Adrenal gland (tissue), 5 donors: ENCODE measurements at regions not wholly inside any gene's neighbourhood (a gene's known extent, or its start where the extent isn't known, plus 50 kb on each side); places are given as distances from the start of the nearest gene placed in this dataset.
A peak's percentile ranks its signal among the peaks of the same experiment; 100 is the strongest.

Source experiments
- POLR2A ChIP-seq, 2 donors: fragments of 450-650 bp; IDR thresholded peaks; one replicate each; pipeline ENCODE4 v1.6.1; 2017; ENCODE audit warnings: antibody characterized with exemption in 2 of 2, mild to moderate bottlenecking in 2 of 2, moderate library complexity in 1 of 2
- TF ChIP-seq, protein P1 (sequence below), 6 experiments: fragments of 450-650 bp in 4 of 6; fragments of 200-600 bp in 2 of 6; sonication (generic) in 1 of 6; IDR thresholded peaks; 1 replicate in 5 of 6; 2 replicates in 1 of 6; pipeline versions ENCODE4 v1.5.1 to v1.8.0; 2016 to 2021; ENCODE audit warnings: antibody characterized with exemption in 6 of 6, mild to moderate bottlenecking in 2 of 6, moderate library complexity in 1 of 6
- donor health status: DM: no; HTN: no; CAD: no.

DNA sequence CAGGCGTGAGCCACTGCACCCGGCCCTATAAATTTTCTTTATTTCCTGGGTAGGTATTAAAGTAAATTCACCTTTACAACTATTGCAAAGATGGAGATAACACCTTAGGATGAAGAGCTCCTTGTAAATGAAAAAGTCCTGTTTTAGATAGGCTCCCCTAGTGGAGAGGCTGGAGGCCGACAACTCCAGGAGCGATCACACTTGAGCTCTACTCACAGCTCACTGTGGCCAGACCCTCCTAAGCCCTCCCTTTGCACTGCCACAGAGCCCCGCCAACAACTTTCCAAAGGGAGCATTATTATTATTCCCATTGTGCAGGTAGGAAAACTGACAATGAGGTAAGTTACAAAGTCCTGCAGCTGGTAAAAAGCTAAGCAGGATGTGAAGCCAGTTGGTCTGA is 139.1 kb upstream of the ERCC6L2 start:
- no peak for TF ChIP-seq POLR2A (IDR thresholded peaks at IDR 0.05)
- TF ChIP-seq, protein P1, sequence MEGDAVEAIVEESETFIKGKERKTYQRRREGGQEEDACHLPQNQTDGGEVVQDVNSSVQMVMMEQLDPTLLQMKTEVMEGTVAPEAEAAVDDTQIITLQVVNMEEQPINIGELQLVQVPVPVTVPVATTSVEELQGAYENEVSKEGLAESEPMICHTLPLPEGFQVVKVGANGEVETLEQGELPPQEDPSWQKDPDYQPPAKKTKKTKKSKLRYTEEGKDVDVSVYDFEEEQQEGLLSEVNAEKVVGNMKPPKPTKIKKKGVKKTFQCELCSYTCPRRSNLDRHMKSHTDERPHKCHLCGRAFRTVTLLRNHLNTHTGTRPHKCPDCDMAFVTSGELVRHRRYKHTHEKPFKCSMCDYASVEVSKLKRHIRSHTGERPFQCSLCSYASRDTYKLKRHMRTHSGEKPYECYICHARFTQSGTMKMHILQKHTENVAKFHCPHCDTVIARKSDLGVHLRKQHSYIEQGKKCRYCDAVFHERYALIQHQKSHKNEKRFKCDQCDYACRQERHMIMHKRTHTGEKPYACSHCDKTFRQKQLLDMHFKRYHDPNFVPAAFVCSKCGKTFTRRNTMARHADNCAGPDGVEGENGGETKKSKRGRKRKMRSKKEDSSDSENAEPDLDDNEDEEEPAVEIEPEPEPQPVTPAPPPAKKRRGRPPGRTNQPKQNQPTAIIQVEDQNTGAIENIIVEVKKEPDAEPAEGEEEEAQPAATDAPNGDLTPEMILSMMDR (IDR thresholded peaks at IDR 0.05) = peak in 5 of 6 experiments; percentile 11 to 30 (median 15)
